ENCODE measurements at regions not wholly inside any gene's neighbourhood (a gene's known extent, or its start where the extent isn't known, plus 50 kb on each side); places are given as distances from the start of the nearest gene placed in this dataset.
"Not testable (repeated sequence)": the region's sequence is repeated elsewhere in the genome, so short reads cannot be mapped to it uniquely, and the experiment has no call there.

GRCh38 chr6:160804639-160805038 is 102.6 kb downstream of the PLG start:
- H3K27ac ChIP-seq: no peak overlapping the region
- no peaks in the 10 kb centered on the region for H3K36me3 ChIP-seq
- no peaks in the 10 kb centered on the region for H3K9me3 ChIP-seq
- no peaks in the 10 kb centered on the region for H3K4me1 ChIP-seq
- intact Hi-C loops (cut with DNase I): no loop called here
- H3K4me3 ChIP-seq (replicated peaks in 1 of 3): no peak overlapping the region
- WGBS, 2 donors: 72 to 74% methylated on average over 4 of the region's 4 CpGs
- no peak for DNase-seq
- H3K27me3 ChIP-seq: no peaks in the 10 kb centered on the region
- TF ChIP-seq POLR2A (IDR thresholded peaks at IDR 0.05): no peak
- no peak for TF ChIP-seq CTCF (IDR thresholded peaks at IDR 0.05)

- Histone ChIP-seq H3K4me1 (no peaks in the 10 kb centered on the region), H3K9me3 (no peaks in the 10 kb centered on the region), H3K4me3 (replicated peaks in 1 of 3) (no peak overlapping the region), H3K36me3 (no peaks in the 10 kb centered on the region), H3K27ac (no peak overlapping the region), H3K27me3 (no peaks in the 10 kb centered on the region)
- intact Hi-C loops (cut with DNase I): no loop called here
- no peak for DNase-seq
- TF ChIP-seq POLR2A (IDR thresholded peaks at IDR 0.05) (no peak), CTCF (IDR thresholded peaks at IDR 0.05) (no peak)
- WGBS, 2 donors: 80 to 83% methylated on average over 2 of the region's 2 CpGs
Measured at GRCh38 chr6:160808263-160808662, 106.2 kb downstream of the PLG start.

GRCh38 chr6:160810238-160810637 is 108.2 kb downstream of the PLG start:
- H3K27ac ChIP-seq: no peak overlapping the region
- TF ChIP-seq POLR2A (IDR thresholded peaks at IDR 0.05) (no peak), CTCF (IDR thresholded peaks at IDR 0.05) (no peak)
- WGBS, 2 donors: 59 to 60% methylated on average over 3 of the region's 3 CpGs

GRCh38 chr6:160812097-160812496 is 110.1 kb downstream of the PLG start:
- intact Hi-C loops (cut with DNase I): no loop called here
- no peaks in the 10 kb centered on the region for H3K36me3 ChIP-seq
- no peaks in the 10 kb centered on the region for H3K27me3 ChIP-seq
- DNase-seq: no peak
- TF ChIP-seq POLR2A (IDR thresholded peaks at IDR 0.05): no peak
- no peak for TF ChIP-seq CTCF (IDR thresholded peaks at IDR 0.05)
- no peak overlapping the region for H3K4me3 ChIP-seq (replicated peaks in 1 of 3)
- H3K27ac ChIP-seq: no peak overlapping the region
- 69 to 72% methylated on average over 2 of the region's 2 CpGs for WGBS, 2 donors
- no peaks in the 10 kb centered on the region for H3K4me1 ChIP-seq
- no peaks in the 10 kb centered on the region for H3K9me3 ChIP-seq

More at GRCh38 chr6:160810238-160810637, 108.2 kb downstream of the PLG start:
- no peaks in the 10 kb centered on the region for H3K27me3 ChIP-seq
- no peak overlapping the region for H3K4me3 ChIP-seq (replicated peaks in 1 of 3)
- H3K36me3 ChIP-seq: no peaks in the 10 kb centered on the region
- no peaks in the 10 kb centered on the region for H3K4me1 ChIP-seq
- intact Hi-C loops (cut with DNase I): no loop called here
- no peak for DNase-seq
- no peaks in the 10 kb centered on the region for H3K9me3 ChIP-seq

- Histone ChIP-seq H3K36me3 (no peaks in the 10 kb centered on the region), H3K4me3 (replicated peaks in 1 of 3) (no peak overlapping the region), H3K9me3 (no peaks in the 10 kb centered on the region), H3K4me1 (no peaks in the 10 kb centered on the region), H3K27me3 (no peaks in the 10 kb centered on the region), H3K27ac (no peak overlapping the region)
- intact Hi-C loops (cut with DNase I): no loop called here
- TF ChIP-seq CTCF (IDR thresholded peaks at IDR 0.05): no peak
- DNase-seq: no peak
- WGBS, 2 donors: 72 to 75% methylated on average over 1 of the region's 1 CpG
Measured at GRCh38 chr6:160818934-160819333, 116.9 kb downstream of the PLG start.

GRCh38 chr6:160820661-160821060 is 118.6 kb downstream of the PLG start:
- 93 to 98% methylated on average over 8 of the region's 8 CpGs for WGBS, 2 donors
- H3K36me3 ChIP-seq; H3K4me1 ChIP-seq; DNase-seq; intact Hi-C loops (cut with DNase I); H3K27me3 ChIP-seq; H3K27ac ChIP-seq; H3K4me3 ChIP-seq (replicated peaks in 1 of 3); H3K9me3 ChIP-seq: not testable (repeated sequence)
